ENCODE measurements at regions not wholly inside any gene's neighbourhood (a gene's known extent, or its start where the extent isn't known, plus 50 kb on each side); places are given as distances from the start of the nearest gene placed in this dataset.

GRCh38 chr11:8794126-8794525 lies 111.5 kb downstream of the RPL27A start:
- no peaks in the 10 kb centered on the region for H3K4me1 Mint-ChIP-seq
- TF ChIP-seq EZH2 (IDR thresholded peaks at IDR 0.05; ENCODE audit: borderline replicate concordance, insufficient read depth, low read depth, low read length, poor library complexity, severe bottlenecking) (no peak), CTCF (IDR thresholded peaks at IDR 0.05) (no peak)
- H3K4me2 ChIP-seq (replicated peaks; ENCODE audit: low read depth, low read length, poor library complexity, severe bottlenecking): no peak overlapping the region
- H3K27me3 Mint-ChIP-seq: peaks cover 5% of the 10 kb centered on the region
- H3K27ac ChIP-seq (ENCODE audit: low read length in 2 of 2): no peak overlapping the region
- ChIA-PET POLR2A (no interaction called here), CTCF (no interaction called here)
- no peak overlapping the region for H3K27ac Mint-ChIP-seq
- no peaks in the 10 kb centered on the region for H3K4me1 ChIP-seq (ENCODE audit: control insufficient read depth in 2 of 2, insufficient read depth in 2 of 2, low read length in 2 of 2)
- no peak overlapping the region for H3K4me3 ChIP-seq (ENCODE audit: control extremely low read depth in 1 of 5, extremely low read depth in 1 of 5, insufficient read depth in 1 of 5, low read depth in 2 of 5, low read length in 4 of 5)
- H3K36me3 ChIP-seq (replicated peaks in 1 of 2; ENCODE audit: control extremely low read depth in 1 of 2, control insufficient read depth in 1 of 2, extremely low read depth in 1 of 2, insufficient read depth in 2 of 2, low read length in 1 of 2): no peaks in the 10 kb centered on the region
- no peaks in the 10 kb centered on the region for H3K9me3 Mint-ChIP-seq (ENCODE audit: insufficient read depth)
- H3K9me3 ChIP-seq (ENCODE audit: control extremely low read depth in 1 of 3, control insufficient read depth in 2 of 3, insufficient read depth in 1 of 3, low read length in 2 of 3): no peaks in the 10 kb centered on the region
- H3K79me2 ChIP-seq (ENCODE audit: control insufficient read depth, insufficient read depth, low read length): no peaks in the 10 kb centered on the region
- H3K9ac ChIP-seq (ENCODE audit: low read length): no peak overlapping the region
- H3K4me3 Mint-ChIP-seq: no peak overlapping the region
- DNase-seq (no peak), ATAC-seq (ENCODE audit: low read depth) (no peak)
- H3K27me3 ChIP-seq (replicated peaks in 1 of 4; ENCODE audit: control extremely low read depth in 1 of 4, control insufficient read depth in 3 of 4, insufficient read depth in 4 of 4, low read length in 3 of 4): no peaks in the 10 kb centered on the region
- H2AFZ ChIP-seq (ENCODE audit: insufficient read depth, low read depth, low read length, poor library complexity, severe bottlenecking): no peak overlapping the region
- no peaks in the 10 kb centered on the region for H4K20me1 ChIP-seq (ENCODE audit: control insufficient read depth, insufficient read depth, low read length, poor library complexity, severe bottlenecking)
- 92% methylated on average over 4 of the region's 6 CpGs for WGBS (ENCODE audit: insufficient coverage)
- intact Hi-C loops (cut with micrococcal nuclease): no loop called here

- peaks cover 5% of the 10 kb centered on the region for H3K27me3 Mint-ChIP-seq
- intact Hi-C loops (cut with micrococcal nuclease): no loop called here
- no peaks in the 10 kb centered on the region for H3K4me1 Mint-ChIP-seq
- 100% methylated on average over 1 of the region's 2 CpGs for WGBS (ENCODE audit: insufficient coverage)
- no peaks in the 10 kb centered on the region for H3K36me3 ChIP-seq (replicated peaks in 1 of 2; ENCODE audit: control extremely low read depth in 1 of 2, control insufficient read depth in 1 of 2, extremely low read depth in 1 of 2, insufficient read depth in 2 of 2, low read length in 1 of 2)
- no peak overlapping the region for H3K27ac ChIP-seq (ENCODE audit: low read length in 2 of 2)
- no peak overlapping the region for H3K4me3 Mint-ChIP-seq
- TF ChIP-seq EZH2 (IDR thresholded peaks at IDR 0.05; ENCODE audit: borderline replicate concordance, insufficient read depth, low read depth, low read length, poor library complexity, severe bottlenecking): no peak
- TF ChIP-seq CTCF (IDR thresholded peaks at IDR 0.05): no peak
- POLR2A ChIA-PET: no interaction called here
- no peaks in the 10 kb centered on the region for H3K9me3 ChIP-seq (ENCODE audit: control extremely low read depth in 1 of 3, control insufficient read depth in 2 of 3, insufficient read depth in 1 of 3, low read length in 2 of 3)
- no peaks in the 10 kb centered on the region for H3K4me1 ChIP-seq (ENCODE audit: control insufficient read depth in 2 of 2, insufficient read depth in 2 of 2, low read length in 2 of 2)
- no peaks in the 10 kb centered on the region for H3K27me3 ChIP-seq (replicated peaks in 1 of 4; ENCODE audit: control extremely low read depth in 1 of 4, control insufficient read depth in 3 of 4, insufficient read depth in 4 of 4, low read length in 3 of 4)
- no peak for ATAC-seq (ENCODE audit: low read depth)
- H4K20me1 ChIP-seq (ENCODE audit: control insufficient read depth, insufficient read depth, low read length, poor library complexity, severe bottlenecking): no peaks in the 10 kb centered on the region
- no peak overlapping the region for H3K27ac Mint-ChIP-seq
- H3K4me3 ChIP-seq (ENCODE audit: control extremely low read depth in 1 of 5, extremely low read depth in 1 of 5, insufficient read depth in 1 of 5, low read depth in 2 of 5, low read length in 4 of 5): no peak overlapping the region
- H2AFZ ChIP-seq (ENCODE audit: insufficient read depth, low read depth, low read length, poor library complexity, severe bottlenecking): no peak overlapping the region
- H3K9ac ChIP-seq (ENCODE audit: low read length): no peak overlapping the region
- H3K9me3 Mint-ChIP-seq (ENCODE audit: insufficient read depth): no peaks in the 10 kb centered on the region
- no peaks in the 10 kb centered on the region for H3K79me2 ChIP-seq (ENCODE audit: control insufficient read depth, insufficient read depth, low read length)
- no peak for DNase-seq
- CTCF ChIA-PET: interaction anchor here (0.5 kb wide), 1 partner anchor 41 kb away, joined by 3 read pairs; no protein-coding TSS in a partner anchor
- H3K4me2 ChIP-seq (replicated peaks; ENCODE audit: low read depth, low read length, poor library complexity, severe bottlenecking): no peak overlapping the region
These were observed 112.1 kb downstream of the RPL27A start for GRCh38 chr11:8794677-8795103.

Measured in B cell (primary cell).